ENCODE measurements at regions not wholly inside any gene's neighbourhood (a gene's known extent, or its start where the extent isn't known, plus 50 kb on each side); places are given as distances from the start of the nearest gene placed in this dataset.
"Not testable (repeated sequence)": the region's sequence is repeated elsewhere in the genome, so short reads cannot be mapped to it uniquely, and the experiment has no call there.

DNA sequence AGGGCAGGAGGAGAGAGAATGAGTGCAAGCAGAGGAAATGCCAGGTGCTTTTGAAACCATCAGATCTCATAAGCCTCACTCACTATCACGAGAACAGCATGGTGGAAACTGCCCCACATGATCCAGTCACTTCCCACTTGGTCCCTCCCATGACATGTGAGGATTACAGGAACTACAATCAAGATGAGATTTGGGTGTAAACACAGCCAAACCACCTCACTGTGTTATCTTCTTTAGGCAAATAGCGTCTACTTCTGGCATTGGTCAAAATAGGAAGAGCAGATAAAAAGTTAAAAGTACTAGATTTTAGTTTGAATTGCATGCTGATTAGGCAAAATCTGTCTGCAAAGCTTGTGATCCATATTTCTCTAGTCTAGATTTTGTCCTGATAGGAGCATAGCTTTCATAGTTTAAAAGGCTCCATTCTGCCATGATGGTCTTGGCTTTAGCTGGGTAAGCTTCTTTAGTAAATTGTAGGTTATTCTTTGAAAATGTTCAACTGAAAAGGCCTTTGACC, 267.5 kb downstream of the NKX6-1 start:
- TF ChIP-seq CTCF (IDR thresholded peaks at IDR 0.05; ENCODE audit: insufficient read depth, low read depth, low read length, missing control alignments): no peak
- no peak overlapping the region for H3K4me3 ChIP-seq (ENCODE audit: low read depth, low read length)
- DNase-seq (ENCODE audit: low read depth): no peak

- no peak for TF ChIP-seq CTCF (IDR thresholded peaks at IDR 0.05; ENCODE audit: insufficient read depth, low read depth, low read length, missing control alignments)
- DNase-seq (ENCODE audit: low read depth): no peak
Observed at GRCh38 chr4:84224522-84224921, 274.6 kb downstream of the NKX6-1 start.

DNA sequence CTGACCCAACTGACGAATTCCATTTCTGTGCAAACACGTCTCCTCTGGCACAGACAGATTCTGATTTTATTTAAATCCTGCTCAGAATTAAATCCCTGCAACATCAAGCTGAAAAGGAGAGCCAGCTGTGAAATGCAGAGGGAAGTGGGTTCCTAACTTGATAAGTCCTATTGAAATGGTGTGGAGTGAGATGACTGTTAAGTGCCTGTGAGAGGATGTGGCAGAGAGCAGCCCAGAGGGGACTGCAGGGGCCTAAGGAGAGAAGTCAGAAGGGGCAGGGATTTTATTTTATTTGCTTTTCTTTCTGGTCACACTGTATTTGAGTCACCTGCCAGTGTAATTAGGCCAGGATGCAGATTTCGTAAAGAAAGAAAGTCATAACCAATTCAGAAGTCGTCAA, 277.4 kb downstream of the NKX6-1 start:
- TF ChIP-seq CTCF (IDR thresholded peaks at IDR 0.05; ENCODE audit: insufficient read depth, low read depth, low read length, missing control alignments): no peak
- H3K4me3 ChIP-seq (ENCODE audit: low read depth, low read length): no peak overlapping the region
- peak; percentile 6 for DNase-seq (ENCODE audit: low read depth)

More at GRCh38 chr4:84224522-84224921, 274.6 kb downstream of the NKX6-1 start:
- no peak overlapping the region for H3K4me3 ChIP-seq (ENCODE audit: low read depth, low read length)

- TF ChIP-seq CTCF (IDR thresholded peaks at IDR 0.05; ENCODE audit: insufficient read depth, low read depth, low read length, missing control alignments): no peak
- no peak overlapping the region for H3K4me3 ChIP-seq (ENCODE audit: low read depth, low read length)
- peak; percentile 8 for DNase-seq (ENCODE audit: low read depth)
Observed at GRCh38 chr4:84220990-84221389, 278.1 kb downstream of the NKX6-1 start.

DNA sequence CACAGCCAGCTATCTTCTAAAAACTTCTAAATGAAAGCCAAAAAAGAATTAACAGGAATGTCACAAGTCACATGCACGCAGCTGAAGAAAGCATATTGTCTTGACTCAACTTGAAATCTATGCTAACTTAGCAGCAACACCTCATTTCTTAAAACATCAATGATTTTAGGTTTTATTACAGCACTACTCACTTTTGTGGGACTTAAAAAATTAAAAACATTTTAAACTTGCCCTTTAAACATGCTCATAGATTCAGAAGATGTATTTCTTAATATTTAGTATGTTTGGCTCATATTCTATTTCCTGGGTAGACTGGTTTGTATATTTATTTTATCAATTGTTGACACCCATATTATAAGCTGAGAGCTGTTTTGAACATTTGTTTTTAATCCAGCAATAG, 279.4 kb downstream of the NKX6-1 start:
- H3K4me3 ChIP-seq (ENCODE audit: low read depth, low read length): no peak overlapping the region
- DNase-seq (ENCODE audit: low read depth): no peak
- no peak for TF ChIP-seq CTCF (IDR thresholded peaks at IDR 0.05; ENCODE audit: insufficient read depth, low read depth, low read length, missing control alignments)

DNA sequence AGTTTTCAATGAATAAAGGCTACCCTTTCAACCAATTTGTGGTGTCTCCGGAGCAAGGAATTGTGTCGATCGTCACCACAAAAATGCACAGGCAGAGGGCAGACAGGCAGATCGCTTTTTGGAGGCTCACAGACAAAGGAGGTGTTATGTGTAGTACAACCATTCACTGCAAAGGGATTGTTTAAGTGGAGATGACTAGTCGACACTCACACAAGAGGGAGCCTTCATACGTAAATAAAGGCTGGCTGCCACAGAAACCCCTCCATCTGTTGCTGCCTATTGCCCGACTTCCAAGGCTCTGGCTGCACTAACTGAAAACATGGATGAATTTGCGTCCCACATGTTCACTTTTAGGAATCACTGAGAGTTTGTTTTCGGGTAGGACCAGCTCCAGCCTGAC, 281.1 kb downstream of the NKX6-1 start:
- no peak overlapping the region for H3K4me3 ChIP-seq (ENCODE audit: low read depth, low read length)
- DNase-seq (ENCODE audit: low read depth): no peak
- TF ChIP-seq CTCF (IDR thresholded peaks at IDR 0.05; ENCODE audit: insufficient read depth, low read depth, low read length, missing control alignments): no peak

DNA sequence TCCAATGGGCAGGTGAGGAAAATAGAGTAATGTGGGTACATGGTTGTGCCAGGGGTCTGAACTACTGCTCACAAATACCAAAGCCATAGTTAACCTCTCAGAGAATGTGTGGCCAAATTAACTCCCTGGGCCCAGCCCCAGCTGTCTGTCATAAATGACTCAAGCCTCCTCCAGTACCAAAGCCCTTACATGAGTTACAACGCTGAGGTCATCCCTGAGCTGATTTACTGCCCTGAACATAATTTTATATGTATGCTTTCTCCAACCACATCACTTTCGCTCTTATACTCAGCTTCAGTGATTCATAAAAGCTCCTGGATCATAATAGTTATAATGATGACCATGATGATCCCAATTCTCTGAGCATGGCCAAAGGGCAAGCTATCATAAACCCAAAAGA, 283.9 kb downstream of the NKX6-1 start:
- no peak for TF ChIP-seq CTCF (IDR thresholded peaks at IDR 0.05; ENCODE audit: insufficient read depth, low read depth, low read length, missing control alignments)
- H3K4me3 ChIP-seq (ENCODE audit: low read depth, low read length): no peak overlapping the region
- DNase-seq (ENCODE audit: low read depth): no peak

- DNase-seq (ENCODE audit: low read depth); H3K4me3 ChIP-seq (ENCODE audit: low read depth, low read length): not testable (repeated sequence)
Observed at GRCh38 chr4:84206226-84206625, 292.9 kb downstream of the NKX6-1 start.
